Stomach (tissue), 8 donors: ENCODE measurements at regions not wholly inside any gene's neighbourhood (a gene's known extent, or its start where the extent isn't known, plus 50 kb on each side); places are given as distances from the start of the nearest gene placed in this dataset.
A peak's percentile ranks its signal among the peaks of the same experiment; 100 is the strongest.

Source experiments
- DNase-seq, 2 donors: peaks; one replicate each; pipeline versions ENCODE4 v3.0.0 to v3.0.0-alpha.2; 2013 to 2019
- H3K27ac ChIP-seq, 5 donors: fragments of 200-600 bp in 4 of 5; sonication (generic) in 4 of 5; one replicate each; pipeline ENCODE4 v1.5.1; 2013 to 2019; ENCODE audit warnings: mild to moderate bottlenecking in 1 of 5, moderate library complexity in 1 of 5
- H3K27me3 ChIP-seq, 3 donors: fragments of 200-600 bp; sonication (generic); one replicate each; pipeline ENCODE4 v1.5.1; 2017 to 2019; ENCODE audit warnings: mixed run types in 1 of 3
- H3K36me3 ChIP-seq, 4 donors: fragments of 200-600 bp; sonication (generic); 1 replicate in 3 of 4; 2 replicates in 1 of 4; pipeline ENCODE4 v1.5.1; 2016 to 2019
- H3K4me1 ChIP-seq, 4 donors: fragments of 200-600 bp; sonication (generic); one replicate each; pipeline ENCODE4 v1.5.1; 2016 to 2019
- H3K4me3 ChIP-seq, 4 donors: fragments of 200-600 bp; sonication (generic) in 3 of 4; one replicate each; pipeline ENCODE4 v1.5.1; 2016 to 2019; ENCODE audit warnings: mild to moderate bottlenecking in 1 of 4
- H3K9me3 ChIP-seq, 4 donors: fragments of 200-600 bp; sonication (generic); one replicate each; pipeline ENCODE4 v1.5.1; 2016 to 2019
- CTCF ChIP-seq, 7 experiments: fragments of 450-650 bp in 4 of 7; fragments of 200-600 bp in 3 of 7; sonication (generic) in 3 of 7; IDR thresholded peaks; one replicate each; pipeline ENCODE4 v1.5.1; 2016 to 2019; ENCODE audit warnings: antibody characterized with exemption in 7 of 7, control low read depth in 2 of 7, mild to moderate bottlenecking in 1 of 7
- EP300 ChIP-seq: sonication (generic); formaldehyde crosslinking; IDR thresholded peaks from one replicate; pipeline ENCODE4 v1.6.1; 2017; ENCODE audit warnings: antibody characterized with exemption
- POLR2A ChIP-seq, 4 donors: fragments of 450-650 bp; IDR thresholded peaks; one replicate each; pipeline ENCODE4 v1.6.1; 2016; ENCODE audit warnings: antibody characterized with exemption in 4 of 4, control low read depth in 2 of 4, mild to moderate bottlenecking in 1 of 4, moderate library complexity in 1 of 4
- POLR2AphosphoS5 ChIP-seq, 3 donors: sonication (generic); formaldehyde crosslinking; IDR thresholded peaks; one replicate each; pipeline ENCODE4 v1.6.1; 2016; ENCODE audit warnings: antibody characterized with exemption in 3 of 3
- WGBS, 5 donors: extraction: QIAGEN DNeasy Blood & Tissue Kit in 3 of 5; methylation state at CpG; one replicate each; pipeline versions ENCODE4 v1.1.5 to v1.1.7; 2013 to 2018; 5-methylcytosine and 5-hydroxymethylcytosine counted together
- intact Hi-C: fragments of 100-400 bp; cut with DNase I; formaldehyde crosslinking; loops from one replicate; pipeline ENCODE4 v1.15.1; 2023; ENCODE audit warnings: low total_unique reads
- donor health status: healthy with polysubstance abuse.
- donor health status: Bipolar disorder and iron deficiency.
- donor health status: healthy.

DNA sequence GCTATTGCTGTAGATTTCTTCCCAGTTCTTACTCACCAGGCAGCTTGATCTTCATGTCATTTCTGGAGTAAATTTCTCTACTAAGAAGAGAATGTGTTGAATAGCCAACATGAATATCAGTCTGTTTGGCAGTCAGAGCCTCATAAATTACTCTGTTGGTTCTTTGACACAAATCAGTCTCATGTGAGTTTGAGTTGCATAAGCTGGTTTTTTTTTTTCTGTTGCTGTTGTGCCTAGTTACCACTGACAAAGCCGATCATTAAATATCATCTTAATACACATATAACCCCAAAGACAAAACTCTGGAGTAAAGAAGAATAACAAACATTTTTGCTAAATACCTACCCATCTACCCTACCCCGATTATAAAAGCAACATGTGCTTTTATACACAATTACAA is 240.5 kb upstream of the KCNJ16 start:
- Histone ChIP-seq H3K9me3 (peaks cover 0 to 12% (median 10%) of the 10 kb centered on the region in 4 donors), H3K27me3 (no peaks in the 10 kb centered on the region), H3K36me3 (no peaks in the 10 kb centered on the region), H3K4me1 (no peaks in the 10 kb centered on the region), H3K4me3 (no peak overlapping the region), H3K27ac (no peak overlapping the region)
- 68 to 82% (median 75%) methylated on average over 2 of the region's 2 CpGs for WGBS, 5 donors
- intact Hi-C loops: no loop called here
- no peak for TF ChIP-seq POLR2AphosphoS5 (IDR thresholded peaks at IDR 0.05)
- no peak for TF ChIP-seq POLR2A (IDR thresholded peaks at IDR 0.05)
- TF ChIP-seq CTCF (IDR thresholded peaks at IDR 0.05): no peak
- DNase-seq: no peak

DNA sequence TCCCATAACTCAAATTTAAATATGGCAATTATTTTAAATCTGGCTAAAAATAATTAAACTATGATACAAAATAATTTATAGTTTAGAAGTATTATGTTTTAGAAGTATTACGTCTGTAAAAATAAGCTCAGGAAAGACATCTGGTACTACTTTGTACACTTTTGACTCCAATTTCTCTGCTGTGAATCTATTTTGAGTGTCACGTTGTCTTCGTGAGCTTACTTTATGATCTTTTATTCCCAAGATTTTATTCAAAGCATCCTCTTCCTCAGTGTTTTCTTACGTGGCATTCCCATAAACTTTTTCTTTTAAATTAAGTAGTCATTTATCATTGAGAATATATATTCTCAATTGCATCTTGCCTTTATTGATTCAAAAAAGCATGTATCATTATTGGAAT is 223.3 kb upstream of the KCNJ16 start:
- no peak for TF ChIP-seq EP300
- TF ChIP-seq CTCF (IDR thresholded peaks at IDR 0.05): no peak
- no peak for TF ChIP-seq POLR2AphosphoS5 (IDR thresholded peaks at IDR 0.05)
- TF ChIP-seq POLR2A (IDR thresholded peaks at IDR 0.05): no peak
- no peaks in the 10 kb centered on the region for H3K9me3 ChIP-seq
- no peaks in the 10 kb centered on the region for H3K27me3 ChIP-seq
- H3K4me1 ChIP-seq: peaks cover 0 to 8% (median 0%) of the 10 kb centered on the region in 4 donors
- intact Hi-C loops: no loop called here
- H3K27ac ChIP-seq: no peak overlapping the region
- no peaks in the 10 kb centered on the region for H3K36me3 ChIP-seq
- WGBS, 5 donors: 87 to 94% (median 91%) methylated on average over 4 of the region's 4 CpGs
- DNase-seq: no peak
- no peak overlapping the region for H3K4me3 ChIP-seq

- Histone ChIP-seq H3K27ac (no peak overlapping the region), H3K9me3 (peaks cover 0 to 4% (median under 1%) of the 10 kb centered on the region in 4 donors), H3K27me3 (no peaks in the 10 kb centered on the region), H3K4me3 (no peak overlapping the region), H3K4me1 (peaks cover 0 to 8% (median 0%) of the 10 kb centered on the region in 4 donors), H3K36me3 (no peaks in the 10 kb centered on the region)
- no peak for TF ChIP-seq CTCF (IDR thresholded peaks at IDR 0.05)
- no peak for TF ChIP-seq POLR2AphosphoS5 (IDR thresholded peaks at IDR 0.05)
- TF ChIP-seq EP300: no peak
- no peak for TF ChIP-seq POLR2A (IDR thresholded peaks at IDR 0.05)
- intact Hi-C loops: no loop called here
- 47 to 64% (median 55%) methylated on average over 4 of the region's 4 CpGs for WGBS, 5 donors
- peak in 1 of 2 donors; percentile 13 for DNase-seq
Measured at GRCh38 chr17:69853541-69854224, 221.3 kb upstream of the KCNJ16 start.

DNA sequence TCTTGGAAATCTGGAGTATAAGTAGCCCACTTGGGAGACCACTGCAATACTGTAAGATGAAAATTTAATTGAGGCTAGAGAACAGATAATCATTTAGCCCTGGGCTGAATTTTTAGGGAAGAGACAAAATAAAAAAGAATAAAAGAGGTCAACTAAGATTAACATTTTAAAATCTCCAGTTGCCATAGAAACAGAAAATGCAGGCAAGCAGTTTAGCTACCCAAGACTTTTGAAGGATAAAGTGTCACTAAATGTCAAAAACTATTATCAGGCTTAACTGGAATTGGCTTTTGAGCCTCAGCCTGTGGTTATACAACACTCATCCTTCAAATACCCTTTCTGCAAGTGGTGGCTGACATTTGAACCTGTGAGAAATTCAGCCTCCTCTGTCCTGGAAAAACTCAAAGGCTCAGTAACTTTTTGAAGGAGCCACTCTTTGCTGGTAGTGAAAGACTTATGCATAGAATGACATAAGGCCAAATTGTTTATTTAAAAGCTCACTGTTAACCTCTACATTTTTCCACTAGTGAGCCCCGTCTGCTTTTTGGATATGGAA is 220.7 kb upstream of the KCNJ16 start:
- no peak for TF ChIP-seq POLR2A (IDR thresholded peaks at IDR 0.05)
- no peak for TF ChIP-seq CTCF (IDR thresholded peaks at IDR 0.05)
- no peak for TF ChIP-seq EP300
- no peak for TF ChIP-seq POLR2AphosphoS5 (IDR thresholded peaks at IDR 0.05)
- H3K27ac ChIP-seq: no peak overlapping the region
- 28 to 49% (median 36%) methylated on average over 1 of the region's 1 CpG for WGBS, 5 donors

More for the DNA sequence above, 220.7 kb upstream of the KCNJ16 start:
- H3K36me3 ChIP-seq: no peaks in the 10 kb centered on the region
- H3K4me3 ChIP-seq: no peak overlapping the region
- H3K9me3 ChIP-seq: peaks cover 0 to 6% (median 2%) of the 10 kb centered on the region in 4 donors
- intact Hi-C loops: no loop called here
- H3K27me3 ChIP-seq: no peaks in the 10 kb centered on the region
- DNase-seq: no peak
- H3K4me1 ChIP-seq: peaks cover 0 to 8% (median 0%) of the 10 kb centered on the region in 4 donors
